HG03571 (cell line): ENCODE measurements at regions not wholly inside any gene's neighbourhood (a gene's known extent, or its start where the extent isn't known, plus 50 kb on each side); places are given as distances from the start of the nearest gene placed in this dataset.
"Not testable (repeated sequence)": the region's sequence is repeated elsewhere in the genome, so short reads cannot be mapped to it uniquely, and the experiment has no call there.

Experiments used
- ATAC-seq: cut with Tn5 transposase; IDR thresholded peaks from one replicate; pipeline ENCODE4 v1.9.1; 2021; ENCODE audit not compliant: unreplicated experiment

DNA sequence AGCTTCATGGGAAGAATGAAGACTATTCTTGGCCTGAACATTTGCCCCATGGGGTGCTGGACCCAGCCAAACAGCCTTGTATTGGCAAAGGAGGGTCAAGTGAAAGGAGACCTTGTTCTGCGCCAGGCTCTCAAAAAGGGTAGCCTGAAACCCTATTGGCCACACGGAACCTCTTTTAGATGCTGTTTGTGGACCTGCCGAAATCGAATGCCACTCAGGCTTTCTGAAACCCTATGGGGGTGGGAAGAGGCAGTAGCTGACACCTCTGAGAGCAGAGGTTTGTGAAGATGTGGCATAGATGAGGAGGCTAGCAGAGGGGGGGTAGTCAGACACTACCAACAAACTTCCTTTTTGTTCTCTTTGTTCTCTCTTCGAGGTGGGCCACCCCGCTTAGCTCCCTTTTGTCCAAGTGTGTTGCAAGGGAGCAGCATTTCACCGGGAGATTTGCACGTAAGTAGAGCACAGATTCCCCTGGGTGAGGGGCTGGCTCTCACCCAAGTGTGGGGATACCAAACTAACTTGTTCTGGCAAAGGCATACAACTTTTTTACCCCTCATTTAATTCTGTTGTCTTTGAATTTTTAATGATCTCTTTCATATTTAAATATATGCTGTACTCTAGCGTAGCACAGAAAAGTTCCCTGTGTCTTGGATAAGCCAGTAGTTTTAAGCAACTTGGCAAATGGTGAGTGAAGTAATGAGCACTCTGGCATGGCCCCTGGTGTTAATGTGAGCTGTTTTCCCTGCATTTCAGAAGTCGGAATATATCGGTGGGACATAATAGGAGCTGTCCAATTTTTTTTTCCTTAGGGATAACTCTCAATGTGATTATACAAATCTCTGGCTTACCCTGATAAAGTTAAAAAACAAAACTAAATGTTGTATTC, 107.7 kb downstream of the SEPTIN7 start:
- ATAC-seq = no peak

DNA sequence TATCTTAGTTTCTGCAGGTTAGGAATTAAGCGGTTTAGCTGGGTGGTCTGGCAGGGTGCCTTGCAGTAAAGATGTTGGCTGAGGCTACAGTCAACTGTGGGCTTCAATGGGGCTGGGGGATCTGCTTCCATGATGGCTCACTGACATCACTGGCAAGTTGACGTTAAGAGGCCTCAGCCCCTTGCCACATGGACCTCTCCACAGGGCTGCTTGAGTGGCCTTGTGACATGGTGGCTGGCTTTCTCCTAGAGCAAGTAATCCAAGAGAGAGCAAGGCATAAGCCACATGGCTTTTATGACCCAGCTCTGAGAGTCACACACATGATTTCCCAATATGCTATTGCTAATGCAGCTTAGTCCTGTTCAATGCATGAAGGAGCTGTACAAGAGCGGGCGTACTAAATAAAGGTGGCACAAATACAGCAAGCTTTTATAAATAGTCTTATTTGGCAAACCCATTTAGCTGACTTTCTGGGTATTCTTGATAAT, 109.1 kb downstream of the SEPTIN7 start:
- ATAC-seq = no peak

DNA sequence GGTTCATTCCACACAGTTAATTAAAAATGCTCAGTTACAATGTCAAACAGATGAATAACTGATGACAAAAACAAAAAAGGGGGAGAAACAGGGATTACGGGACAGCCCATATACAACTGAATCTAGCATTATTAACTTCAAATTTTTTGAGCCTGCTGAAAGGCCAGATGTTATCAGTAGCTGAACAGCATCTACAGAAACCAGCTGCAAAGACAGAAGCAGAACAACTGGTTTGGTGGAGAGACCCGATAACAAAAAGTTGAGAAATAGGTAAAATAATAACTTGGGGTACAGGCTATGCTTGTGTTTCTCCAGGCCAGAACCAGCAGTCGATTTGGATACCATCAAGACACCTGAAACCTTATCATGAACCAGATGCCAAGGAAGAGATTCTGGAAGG, 109.8 kb downstream of the SEPTIN7 start:
- not testable (repeated sequence) for ATAC-seq

DNA sequence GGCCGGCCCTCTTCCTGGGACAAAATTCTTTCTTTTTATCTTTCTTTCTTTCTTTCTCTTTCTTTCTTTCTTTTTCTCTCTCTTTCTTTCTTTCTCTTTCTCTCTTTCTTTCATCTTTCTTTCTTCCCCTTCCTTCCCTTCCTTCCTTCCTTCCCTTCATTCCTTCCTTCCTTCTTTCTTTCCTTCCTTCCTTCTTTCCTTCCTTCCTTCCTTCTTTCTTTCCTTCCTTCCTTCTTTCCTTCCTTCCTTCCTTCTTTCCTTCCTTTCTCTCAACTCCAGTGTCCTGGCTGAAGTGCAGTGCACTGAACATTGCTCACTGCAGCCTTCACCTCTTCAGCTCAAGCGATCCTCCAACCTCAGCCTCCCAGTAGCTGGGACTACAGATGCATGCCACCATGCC, 112.5 kb downstream of the SEPTIN7 start:
- not testable (repeated sequence) for ATAC-seq

DNA sequence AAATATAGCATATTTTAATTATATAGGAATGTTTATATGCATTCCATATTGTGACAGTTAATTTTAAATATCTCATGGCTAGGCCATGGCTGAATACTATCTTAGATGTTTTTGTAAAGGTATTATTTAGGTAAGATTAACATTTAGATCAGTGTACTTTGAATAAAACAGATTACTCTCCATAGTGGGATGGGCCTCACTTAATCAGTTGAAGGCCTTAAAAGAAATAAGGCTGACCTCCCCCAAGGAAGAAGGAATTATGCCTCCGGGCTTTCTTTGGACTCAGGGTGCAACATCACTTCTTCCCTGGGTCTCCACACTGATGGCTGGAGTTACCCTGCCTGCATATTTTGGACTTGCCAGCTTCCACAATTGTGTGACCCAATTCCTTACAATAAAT, 113.4 kb downstream of the SEPTIN7 start:
- ATAC-seq = not testable (repeated sequence)

DNA sequence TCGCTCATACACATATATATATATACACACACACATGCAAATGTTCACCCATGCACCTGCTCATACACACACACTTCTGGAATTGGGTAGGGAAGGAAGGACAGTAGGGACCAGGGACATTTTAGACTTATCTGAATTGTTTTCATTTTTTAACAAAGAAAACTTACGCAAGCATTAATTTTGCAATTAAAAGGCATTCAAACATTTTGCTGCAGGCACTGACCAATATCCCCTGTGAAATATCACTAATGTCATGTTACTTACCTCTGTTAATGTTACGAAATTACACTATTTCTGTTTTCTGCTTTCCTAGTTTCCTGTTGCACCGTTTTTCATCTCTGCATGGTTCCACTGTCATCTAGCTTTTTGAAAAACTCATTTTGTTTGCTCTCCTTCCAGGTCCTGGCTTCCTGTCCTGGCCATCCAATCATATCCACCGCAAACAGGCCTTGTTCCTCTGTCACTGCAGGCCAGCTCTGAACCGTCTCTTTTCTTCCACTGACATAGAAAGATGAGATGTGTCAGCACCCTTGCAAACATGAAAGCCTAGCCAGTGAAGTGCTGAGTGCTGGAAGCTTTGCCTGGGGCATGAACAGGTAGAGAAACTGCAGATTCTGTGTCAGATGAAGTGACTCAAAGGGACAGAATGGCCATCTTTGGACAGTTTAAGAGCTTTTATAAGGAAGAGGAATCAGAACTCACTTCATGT, 114.5 kb downstream of the SEPTIN7 start:
- not testable (repeated sequence) for ATAC-seq

DNA sequence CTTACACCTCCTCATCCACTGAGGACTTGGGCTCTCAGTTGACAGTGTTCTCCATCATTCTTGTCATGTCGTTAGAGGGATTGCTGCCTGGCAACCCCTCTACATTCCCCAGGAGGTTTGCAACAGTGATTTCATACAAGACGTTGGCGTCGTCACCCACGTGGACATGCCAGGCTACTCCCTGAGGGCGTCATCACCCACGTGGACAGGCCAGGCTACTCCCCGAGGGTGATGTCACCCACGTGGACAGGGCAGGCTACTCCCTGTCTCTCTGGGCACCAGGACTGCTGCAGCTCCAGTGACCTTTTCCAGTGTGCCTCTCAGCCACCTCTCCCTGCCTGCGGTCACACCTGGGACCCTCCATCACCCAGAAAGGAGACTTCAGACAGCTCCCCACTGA, 117.4 kb downstream of the SEPTIN7 start:
- ATAC-seq = not testable (repeated sequence)

DNA sequence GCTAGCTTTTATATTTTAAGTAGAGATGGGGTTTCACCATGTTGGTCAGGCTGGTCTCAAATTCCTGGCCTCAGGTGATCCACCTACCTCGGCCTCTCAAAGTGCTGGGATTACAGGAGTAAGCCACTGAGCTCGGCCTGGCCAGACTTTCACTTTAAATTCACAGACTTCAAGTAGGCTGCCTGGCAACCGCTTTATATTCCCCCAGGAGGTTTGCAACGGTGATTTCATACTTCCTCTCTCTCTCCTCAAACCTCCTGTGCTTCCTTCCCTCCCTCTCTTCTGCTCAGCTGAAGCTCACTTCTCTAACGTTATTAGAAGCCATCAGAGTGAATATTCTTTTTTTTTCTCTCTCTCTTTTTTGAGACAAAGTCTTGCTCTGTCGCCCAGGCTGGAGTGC, 118.8 kb downstream of the SEPTIN7 start:
- ATAC-seq = peak; percentile 79

DNA sequence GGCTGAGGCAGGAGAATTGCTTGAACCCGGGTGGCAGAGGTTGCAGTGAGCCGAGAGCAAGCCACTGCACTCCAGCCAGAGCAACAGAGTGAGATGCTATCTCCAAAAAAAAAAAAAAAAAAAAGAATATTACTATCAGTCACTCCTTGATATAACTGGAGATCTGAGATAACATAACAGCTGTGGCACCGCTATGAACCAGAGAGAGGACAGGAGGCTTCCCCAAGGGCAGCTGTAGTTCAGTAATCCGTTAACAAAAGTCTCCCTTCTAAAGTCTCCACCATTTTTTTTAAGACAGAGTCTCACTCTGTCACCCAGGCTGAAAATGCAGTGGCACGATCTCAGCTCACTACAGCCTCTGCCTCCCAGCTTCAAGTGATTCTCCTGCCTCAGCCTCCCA, 120.5 kb downstream of the SEPTIN7 start:
- not testable (repeated sequence) for ATAC-seq

DNA sequence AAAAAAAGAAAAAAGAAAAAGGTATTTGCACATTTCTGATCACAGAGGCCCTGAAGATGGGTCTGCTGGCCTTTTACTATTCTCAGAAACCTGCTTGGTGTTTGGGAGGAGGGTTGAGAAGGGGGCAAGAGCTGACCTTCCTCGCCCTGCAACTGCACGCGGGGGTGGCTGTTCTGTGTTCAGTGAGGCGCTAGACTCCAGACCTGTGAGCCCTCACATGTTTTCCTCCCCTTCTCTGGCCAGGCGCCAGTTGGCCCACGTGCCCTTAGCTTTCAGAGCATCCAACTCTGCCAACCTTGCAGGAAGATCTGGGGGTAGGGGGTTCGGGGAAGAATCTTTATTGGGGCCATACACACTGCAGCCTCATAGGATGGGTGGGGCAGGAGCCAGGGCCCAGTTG, 123.8 kb downstream of the SEPTIN7 start:
- ATAC-seq = not testable (repeated sequence)

DNA sequence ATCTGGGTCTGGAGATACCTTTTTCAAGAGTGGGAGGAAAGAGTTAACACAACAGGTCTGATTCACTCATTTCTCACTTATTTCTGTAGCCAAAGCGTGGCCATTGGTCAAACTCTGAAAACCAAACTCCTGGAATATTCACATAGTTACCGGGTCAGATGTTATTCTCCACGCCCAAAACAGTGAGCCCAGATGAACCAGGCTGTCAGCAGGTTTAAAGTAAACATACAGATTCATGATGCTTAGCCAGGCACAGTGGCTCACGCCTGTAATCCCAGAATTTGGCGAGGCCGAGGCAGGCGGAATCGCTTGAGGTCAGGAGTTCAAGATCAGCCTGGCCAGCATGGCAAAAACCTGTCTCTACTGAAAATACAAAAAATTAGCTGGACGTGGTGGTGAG, 126.1 kb downstream of the SEPTIN7 start:
- ATAC-seq = not testable (repeated sequence)

DNA sequence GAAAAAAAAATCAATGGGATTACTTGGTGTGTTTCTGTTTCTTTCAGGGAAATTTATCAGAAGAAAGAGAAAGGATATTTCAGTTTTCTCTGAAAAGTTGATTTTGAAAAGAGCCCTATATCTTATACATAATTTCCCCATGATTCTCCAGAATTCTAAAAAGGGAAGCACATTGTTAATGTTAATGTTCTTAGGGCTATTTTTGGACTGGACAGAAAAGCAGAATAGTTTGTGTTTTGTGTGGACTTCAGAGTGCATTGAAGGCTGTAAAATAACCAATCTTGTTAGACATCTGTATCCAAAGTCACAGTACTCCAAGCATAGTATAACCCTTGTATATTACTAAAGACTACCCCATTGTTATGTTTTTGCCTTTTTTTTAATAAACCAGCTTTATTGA, 130.3 kb downstream of the SEPTIN7 start:
- not testable (repeated sequence) for ATAC-seq

DNA sequence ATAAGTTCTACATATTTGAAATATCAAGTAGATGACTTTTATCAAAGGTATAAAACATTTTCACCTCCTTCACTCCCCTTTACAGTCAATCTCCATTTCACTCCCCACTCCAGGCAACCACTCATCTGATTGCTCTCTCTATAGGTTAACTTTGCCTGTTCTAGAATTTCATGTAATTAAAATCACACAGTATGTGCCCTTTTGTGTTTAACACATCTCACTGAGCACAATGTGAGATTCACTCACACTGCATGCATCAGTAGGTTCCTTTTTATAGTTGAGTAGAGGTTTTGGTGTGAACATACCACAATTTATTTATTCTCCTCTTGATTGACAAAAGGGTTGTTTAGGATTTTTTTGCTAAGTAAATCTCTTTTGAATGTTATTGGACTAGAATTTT, 130.7 kb downstream of the SEPTIN7 start:
- ATAC-seq = not testable (repeated sequence)

DNA sequence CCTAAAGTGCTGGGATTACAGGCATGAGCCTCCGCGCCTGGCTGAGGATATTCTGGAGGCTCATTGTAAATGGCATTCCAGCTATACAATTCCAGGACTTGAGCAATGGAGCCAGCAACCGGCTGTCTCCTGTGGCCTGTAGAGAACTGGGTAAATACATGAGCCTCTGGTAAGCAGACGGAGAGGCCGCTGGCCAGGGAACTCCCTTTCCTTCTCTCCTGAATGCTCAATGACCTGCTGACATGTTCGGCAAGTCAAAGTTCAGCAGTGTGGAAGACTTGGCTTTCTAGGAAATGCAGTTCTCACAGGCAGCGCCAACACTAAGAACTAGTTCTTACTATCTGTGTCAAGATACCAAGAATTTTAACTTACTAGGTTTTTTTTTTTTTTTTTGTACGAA, 139.8 kb downstream of the SEPTIN7 start:
- ATAC-seq = not testable (repeated sequence)

DNA sequence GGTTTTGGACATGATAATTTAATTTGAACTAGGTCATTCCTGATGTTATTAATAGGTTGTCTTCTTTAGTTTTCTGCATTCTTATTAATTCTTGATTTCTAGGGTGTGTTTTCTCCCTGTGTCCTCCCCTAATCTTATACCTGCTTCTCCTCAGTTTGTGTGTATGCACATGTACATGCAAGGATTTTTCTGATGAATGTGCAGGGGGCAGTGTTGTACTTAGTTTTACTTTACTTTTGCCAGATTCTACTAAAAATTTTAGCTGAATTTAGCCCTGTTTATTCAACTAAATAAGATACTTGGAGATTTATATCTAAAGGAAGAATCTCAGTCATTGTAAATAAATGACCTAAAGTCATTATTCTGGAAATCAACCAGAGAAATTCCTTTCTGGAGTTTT, 144.8 kb downstream of the SEPTIN7 start:
- not testable (repeated sequence) for ATAC-seq

DNA sequence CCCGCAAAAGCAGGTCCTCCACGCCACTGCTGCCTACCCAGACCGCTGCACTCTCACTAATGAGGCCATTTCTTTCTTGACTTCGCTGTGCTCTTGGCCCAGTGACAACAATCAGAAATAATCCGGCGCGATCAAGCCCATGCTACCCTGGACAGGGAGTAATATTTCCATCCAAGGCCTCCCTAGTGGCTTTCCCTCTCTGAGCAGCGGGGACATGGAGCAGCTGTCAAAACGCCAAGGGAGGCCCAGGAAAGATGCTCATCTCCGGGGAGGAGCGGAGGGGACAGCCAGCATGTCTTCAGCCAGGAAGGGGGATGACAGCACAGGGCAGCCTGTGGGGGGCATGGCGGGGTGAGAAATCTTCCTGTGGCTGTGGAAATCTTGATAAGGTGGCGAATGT, 154.9 kb downstream of the SEPTIN7 start:
- not testable (repeated sequence) for ATAC-seq

DNA sequence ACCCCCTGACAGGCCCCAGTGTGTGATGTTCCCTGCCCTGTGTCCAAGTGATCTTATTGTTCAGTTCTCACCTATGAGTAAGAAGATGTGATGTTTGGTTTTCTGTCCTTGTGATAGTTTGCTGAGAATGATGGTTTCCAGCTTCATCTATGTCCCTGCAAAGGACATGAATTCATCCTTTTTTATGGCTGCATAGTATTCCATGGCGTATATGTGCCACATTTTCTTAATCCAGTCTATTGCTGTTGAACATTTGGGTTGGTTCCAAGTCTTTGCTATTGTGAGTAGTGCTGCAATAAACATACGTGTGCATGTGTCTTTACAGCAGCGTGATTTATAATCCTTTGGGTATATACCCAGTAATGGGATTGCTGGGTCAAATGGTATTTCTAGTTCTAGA, 156.1 kb downstream of the SEPTIN7 start:
- not testable (repeated sequence) for ATAC-seq

DNA sequence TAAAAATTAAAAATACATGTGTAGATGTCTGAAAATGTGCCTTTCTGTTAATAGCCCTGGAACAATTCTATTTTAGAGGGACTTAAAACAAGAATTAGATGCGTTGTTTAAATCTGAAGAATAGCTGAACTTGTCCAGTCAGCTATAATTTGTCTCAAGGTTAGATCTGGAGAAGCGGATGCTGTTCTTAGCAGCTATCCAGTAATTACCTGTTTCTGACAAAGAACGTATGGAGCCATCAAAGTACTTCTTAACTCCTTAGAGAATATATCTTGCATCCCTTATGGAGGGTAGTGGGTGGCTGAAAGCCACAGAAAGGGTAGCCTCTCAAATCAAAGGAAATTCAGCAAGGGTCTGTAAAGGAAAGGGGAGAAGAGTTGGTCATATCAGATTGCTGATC, 160.4 kb downstream of the SEPTIN7 start:
- ATAC-seq = not testable (repeated sequence)

DNA sequence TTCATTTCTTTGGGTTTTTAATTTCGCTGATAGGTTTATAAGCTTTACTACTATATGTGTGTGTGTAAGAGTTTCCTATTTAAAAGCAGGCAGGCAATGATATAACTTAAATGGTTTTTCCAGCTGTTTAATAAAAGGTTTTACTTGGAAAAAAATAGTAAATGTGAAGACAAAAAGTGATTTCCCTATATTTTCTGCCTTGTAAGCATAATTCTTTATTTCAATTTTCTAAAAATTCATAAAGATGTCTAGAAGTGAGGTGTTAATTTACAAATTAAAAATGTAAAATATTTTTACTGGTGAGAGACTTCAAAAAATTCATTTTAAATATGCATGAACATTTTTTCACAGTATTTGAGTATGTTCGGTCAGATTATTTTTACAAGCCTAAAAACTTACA, 161.8 kb downstream of the SEPTIN7 start:
- ATAC-seq = not testable (repeated sequence)

DNA sequence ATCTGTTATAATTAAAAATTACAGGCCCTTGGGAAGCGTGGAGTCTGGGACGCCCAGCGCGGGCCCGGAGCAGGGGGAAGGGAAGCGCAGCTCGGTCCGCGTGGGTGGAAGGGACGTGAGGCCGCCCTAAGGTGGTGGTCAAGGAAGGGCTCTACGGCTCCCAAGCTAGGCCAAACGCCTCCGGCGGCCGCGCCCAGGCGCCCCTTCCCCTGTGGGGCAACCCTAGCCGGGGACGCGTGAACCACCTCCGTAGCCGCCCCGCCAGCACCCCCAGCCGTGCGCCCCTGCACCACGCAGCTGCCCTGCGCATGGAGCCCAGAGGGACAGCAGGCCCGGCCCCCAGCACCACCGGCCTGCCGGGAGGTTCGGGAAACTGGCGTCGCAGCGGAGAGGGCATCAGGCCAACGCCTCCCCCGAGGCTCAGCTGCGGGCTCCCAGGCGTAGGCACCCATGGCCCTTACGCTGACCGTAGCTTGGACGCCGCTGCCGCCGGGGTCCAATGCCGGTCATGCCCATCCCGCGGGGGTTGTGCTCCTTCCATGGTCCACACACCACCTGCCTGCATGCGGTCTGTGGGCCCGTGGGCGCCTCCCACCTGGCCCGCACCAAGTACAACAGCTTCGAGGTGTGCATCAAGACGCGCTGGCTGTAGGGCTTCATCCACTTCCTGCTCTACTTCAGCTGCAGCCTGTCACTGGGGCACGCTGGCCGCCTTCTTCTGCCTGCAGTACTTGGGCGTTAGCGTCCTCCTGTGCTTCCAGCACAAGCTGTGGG, 166.7 kb downstream of the SEPTIN7 start:
- no peak for ATAC-seq
